HepG2 (cell line): ENCODE measurements at regions not wholly inside any gene's neighbourhood (a gene's known extent, or its start where the extent isn't known, plus 50 kb on each side); places are given as distances from the start of the nearest gene placed in this dataset.

Experiments used
- PRDM10 ChIP-seq: sonication (generic); formaldehyde crosslinking; IDR thresholded peaks from 2 replicates; pipeline ENCODE4 v1.4.0; 2020; ENCODE audit warnings: low read depth, missing genetic modification reagents
- RNF219 ChIP-seq: sonication (generic); formaldehyde crosslinking; IDR thresholded peaks from 2 replicates; pipeline ENCODE4 v1.5.0; 2020; ENCODE audit warnings: mild to moderate bottlenecking, missing genetic modification reagents
- SALL2 ChIP-seq: sonication (generic); formaldehyde crosslinking; IDR thresholded peaks from 2 replicates; pipeline ENCODE4 v1.8.1; 2023; ENCODE audit warnings: mild to moderate bottlenecking, missing genetic modification reagents, inconsistent platforms

GRCh38 chr3:45313743-45314403, 74.5 kb upstream of the LARS2 start:
- no peak for TF ChIP-seq SALL2 (CRISPR knock-in tag)
- no peak for TF ChIP-seq PRDM10 (CRISPR knock-in tag)
- TF ChIP-seq RNF219: no peak
